GM18498 (cell line): ENCODE measurements at regions not wholly inside any gene's neighbourhood (a gene's known extent, or its start where the extent isn't known, plus 50 kb on each side); places are given as distances from the start of the nearest gene placed in this dataset.

Experiments used
- ATAC-seq: cut with Tn5 transposase; IDR thresholded peaks from one replicate; pipeline ENCODE4 v1.9.1; 2021; ENCODE audit warnings: mild to moderate bottlenecking, moderate library complexity; ENCODE audit not compliant: unreplicated experiment

- no peak for ATAC-seq
These were observed 93.4 kb downstream of the ABHD5 start for GRCh38 chr3:43783987-43784639.

DNA sequence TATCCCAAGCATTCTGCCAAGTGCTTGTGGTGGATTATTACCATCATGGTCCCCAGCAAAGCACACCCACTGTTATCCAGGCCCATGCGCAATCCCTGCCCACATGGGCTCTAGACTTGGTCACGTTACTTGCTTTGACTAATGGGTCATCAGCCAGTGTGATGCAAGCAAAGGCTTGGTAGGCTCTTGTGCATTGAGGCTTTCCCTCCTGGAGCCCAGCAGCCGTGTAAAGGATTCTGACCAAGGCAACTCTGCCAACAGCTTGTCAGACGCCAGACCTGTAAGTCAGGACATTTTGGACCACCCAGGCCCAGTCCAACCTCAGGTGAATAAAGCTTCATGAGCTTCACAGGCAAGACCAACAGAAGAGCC is 93.9 kb downstream of the ABHD5 start:
- ATAC-seq = no peak

GRCh38 chr3:43785551-43785950 is 94.8 kb downstream of the ABHD5 start:
- ATAC-seq = no peak

GRCh38 chr3:43786102-43786501 is 95.4 kb downstream of the ABHD5 start:
- no peak for ATAC-seq

DNA sequence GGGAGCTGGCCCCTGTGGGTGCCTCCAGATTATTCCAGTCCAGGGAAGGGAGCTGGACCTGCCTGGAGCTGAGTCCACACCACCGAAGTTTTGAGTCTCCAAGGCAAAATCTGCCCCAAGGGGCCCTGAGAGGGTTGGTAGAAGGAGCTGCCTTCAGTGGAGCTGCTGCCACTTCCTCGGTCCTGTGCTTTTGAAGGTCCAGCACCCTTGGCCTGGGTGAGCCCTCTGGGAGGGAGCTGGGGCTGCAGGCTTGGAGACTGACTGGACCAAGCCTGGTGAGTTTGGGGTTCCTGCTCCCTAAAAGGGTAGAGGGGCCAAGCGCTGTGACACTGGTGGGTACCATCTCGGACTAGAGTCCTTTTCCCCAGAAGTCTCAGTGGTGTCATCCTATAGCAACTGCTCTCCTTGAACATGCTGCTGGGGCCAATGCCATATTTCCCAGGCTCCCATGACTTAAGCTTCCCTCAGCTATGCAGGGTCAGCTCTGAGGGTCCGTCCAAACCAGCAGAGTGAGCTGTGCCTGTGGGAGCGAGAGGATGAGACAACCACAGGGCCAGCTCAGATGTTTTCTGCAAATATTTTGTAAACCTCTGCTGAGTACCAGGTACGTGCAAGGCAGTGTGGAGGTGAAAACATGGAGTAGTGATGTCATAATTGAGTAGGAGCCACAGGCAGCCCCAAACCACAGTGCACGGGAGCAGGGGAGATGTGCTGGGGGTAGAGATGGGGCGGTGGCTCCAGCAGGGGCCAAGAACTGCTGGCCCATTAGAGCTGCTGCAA is 96.0 kb downstream of the ABHD5 start:
- ATAC-seq = no peak

GRCh38 chr3:43787330-43787729 is 96.6 kb downstream of the ABHD5 start:
- ATAC-seq = no peak

GRCh38 chr3:43789028-43789427 is 98.3 kb downstream of the ABHD5 start:
- no peak for ATAC-seq

- ATAC-seq = no peak
These were observed 99.3 kb downstream of the ABHD5 start for GRCh38 chr3:43790060-43790459.

GRCh38 chr3:43790476-43790875 is 99.7 kb downstream of the ABHD5 start:
- no peak for ATAC-seq

- no peak for ATAC-seq
These were observed 100.5 kb downstream of the ABHD5 start for GRCh38 chr3:43791246-43791645.

DNA sequence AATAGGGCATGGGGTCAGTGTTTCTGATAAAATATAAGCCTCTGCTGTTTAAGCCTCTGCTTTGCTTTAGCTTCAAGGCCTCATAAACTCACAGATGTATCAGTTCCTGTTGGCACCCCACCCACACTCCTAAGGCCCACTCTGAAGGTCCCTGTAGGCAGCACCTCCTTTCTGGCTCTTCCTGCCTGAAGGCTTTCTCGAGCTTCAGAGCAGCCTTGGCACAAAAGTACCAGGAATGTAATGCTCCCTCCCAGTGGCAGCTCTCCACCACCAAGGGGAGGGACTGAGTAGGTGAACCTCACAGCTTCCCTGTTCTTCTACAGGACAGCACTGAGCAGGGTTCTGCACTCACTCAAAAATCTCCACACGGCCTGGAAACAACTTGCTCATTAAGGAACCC is 102.2 kb downstream of the ABHD5 start:
- ATAC-seq = no peak

DNA sequence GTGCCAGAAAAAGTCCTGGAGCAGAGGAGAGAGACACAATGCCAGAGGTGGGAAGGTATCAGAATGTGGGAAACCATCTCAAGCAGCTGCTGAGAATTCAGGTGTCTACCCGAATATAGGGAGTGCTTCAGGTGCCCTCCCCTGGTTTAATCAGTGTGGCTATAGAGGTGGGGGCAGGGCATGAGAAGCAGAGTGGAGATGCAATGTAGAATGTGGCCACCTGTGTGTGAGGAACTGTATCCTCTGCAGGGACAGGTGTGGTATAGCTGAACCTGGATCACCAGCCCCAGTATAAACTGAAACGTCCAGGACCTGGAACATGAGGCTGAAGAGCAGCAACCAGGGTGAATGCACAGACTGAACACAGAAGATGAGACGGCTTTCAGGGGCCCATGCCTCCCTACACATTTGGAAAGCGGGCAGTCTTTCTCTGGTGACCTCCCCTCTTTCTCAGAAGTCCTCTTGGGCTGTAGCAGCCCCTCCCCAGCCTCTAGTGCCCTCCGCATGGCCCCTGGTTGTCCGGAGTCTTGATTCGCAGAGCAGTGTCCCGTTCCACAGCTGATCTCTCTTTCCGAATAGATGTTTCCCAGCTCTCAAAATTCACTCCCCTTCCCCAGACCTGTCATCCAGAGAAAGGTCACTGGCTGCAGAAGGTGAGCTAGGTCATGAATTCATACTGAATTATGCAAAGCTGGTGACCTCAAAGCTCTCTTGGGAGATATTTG is 103.1 kb downstream of the ABHD5 start:
- no peak for ATAC-seq

DNA sequence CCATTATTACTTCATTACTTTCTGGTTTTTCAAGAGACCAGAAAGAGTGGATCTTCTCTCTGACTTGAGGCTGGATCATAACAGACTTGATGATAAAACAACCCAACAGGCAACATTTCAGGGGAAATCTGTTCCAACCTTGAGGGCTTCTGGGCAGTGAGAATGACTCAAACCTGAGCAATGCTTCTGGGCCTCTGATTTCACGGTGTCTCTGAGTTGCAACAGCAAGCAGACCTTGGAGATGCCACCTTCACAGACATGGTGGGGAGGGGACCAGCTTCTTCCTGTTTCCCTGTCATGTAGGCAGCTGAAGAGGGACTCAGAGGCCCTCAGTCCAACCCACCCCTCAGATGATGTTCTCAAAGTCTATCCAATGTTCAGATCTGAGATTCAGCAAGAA is 104.0 kb downstream of the ABHD5 start:
- no peak for ATAC-seq

DNA sequence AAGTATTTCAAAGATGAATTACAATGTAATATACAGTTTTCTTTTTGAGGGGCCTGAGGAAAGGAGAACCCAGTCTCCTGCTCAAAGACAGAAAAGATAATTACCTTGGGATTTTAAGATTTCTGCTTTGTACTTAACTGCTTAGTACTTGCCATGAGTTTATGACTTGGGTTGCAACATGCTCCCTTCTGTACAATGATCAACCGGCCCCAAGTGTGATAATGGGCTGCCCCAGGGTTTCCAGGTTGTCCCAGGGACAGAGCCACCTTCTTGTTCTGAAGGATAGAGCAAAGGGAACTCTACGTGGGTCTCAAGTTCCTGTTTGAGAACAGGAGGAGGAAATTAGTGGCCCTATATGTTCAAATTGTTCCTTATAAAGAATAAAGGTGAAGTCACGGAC is 104.8 kb downstream of the ABHD5 start:
- ATAC-seq = no peak

GRCh38 chr3:43796041-43796596 is 105.4 kb downstream of the ABHD5 start:
- ATAC-seq = no peak

- no peak for ATAC-seq
These were observed 107.1 kb downstream of the ABHD5 start for GRCh38 chr3:43797794-43798193.

DNA sequence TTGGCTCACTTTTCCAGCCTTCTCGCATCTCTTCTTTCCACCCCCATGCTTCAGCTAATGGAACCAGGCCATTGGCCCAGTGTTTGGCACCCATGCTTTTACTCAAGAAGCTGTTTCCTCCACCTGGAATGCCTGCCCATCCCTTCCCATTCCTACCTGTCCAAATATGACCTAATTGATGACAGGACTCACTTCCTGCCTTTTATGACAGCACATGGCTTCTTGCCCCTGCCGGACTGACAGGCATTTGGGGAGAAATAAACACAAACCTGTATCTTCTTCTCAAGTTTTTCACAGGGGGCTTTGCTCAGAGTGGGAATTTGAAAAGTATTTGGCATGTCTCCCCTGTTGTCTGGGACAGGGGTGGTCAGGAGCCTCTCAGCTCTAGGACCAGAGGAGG is 120.1 kb downstream of the ABHD5 start:
- ATAC-seq = no peak

- ATAC-seq = no peak
These were observed 123.7 kb downstream of the ABHD5 start for GRCh38 chr3:43814461-43814860.

DNA sequence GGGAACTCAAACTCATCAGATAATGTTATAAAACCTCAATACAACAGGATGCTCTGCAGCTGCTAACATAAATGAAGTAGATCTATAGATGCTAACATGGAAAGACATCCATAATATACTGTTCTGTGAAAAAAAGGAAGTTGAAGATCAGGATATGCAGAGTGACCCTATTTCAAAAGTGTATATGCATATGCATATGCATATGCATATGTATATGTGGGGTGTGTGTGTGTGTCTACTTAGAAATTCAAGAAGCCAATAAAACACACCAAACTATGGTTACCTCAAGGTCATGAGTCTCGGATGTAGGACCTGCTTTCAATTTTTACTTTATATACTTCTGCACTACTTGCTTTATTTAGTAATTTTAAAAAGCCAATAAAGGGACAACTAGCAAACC is 125.6 kb downstream of the ABHD5 start:
- no peak for ATAC-seq

DNA sequence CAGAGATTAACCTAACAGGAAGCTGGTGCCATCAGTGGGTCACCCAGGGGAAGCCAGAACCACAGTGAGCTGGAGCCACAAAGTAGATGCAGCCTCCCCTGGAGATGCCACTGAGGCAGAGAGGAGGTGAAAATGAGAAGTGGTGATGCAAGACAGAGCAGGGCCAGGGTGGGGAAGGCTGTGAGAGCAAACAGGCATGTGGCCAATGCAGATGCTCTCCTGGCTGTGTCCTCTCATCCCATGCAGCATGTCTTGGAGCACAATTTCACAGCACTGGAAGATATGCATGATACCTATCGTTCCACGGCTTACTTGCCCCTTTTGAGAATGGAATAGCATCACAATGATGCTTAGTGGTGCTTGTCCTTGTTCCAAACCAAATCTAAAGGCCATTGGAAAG is 126.3 kb downstream of the ABHD5 start:
- no peak for ATAC-seq

DNA sequence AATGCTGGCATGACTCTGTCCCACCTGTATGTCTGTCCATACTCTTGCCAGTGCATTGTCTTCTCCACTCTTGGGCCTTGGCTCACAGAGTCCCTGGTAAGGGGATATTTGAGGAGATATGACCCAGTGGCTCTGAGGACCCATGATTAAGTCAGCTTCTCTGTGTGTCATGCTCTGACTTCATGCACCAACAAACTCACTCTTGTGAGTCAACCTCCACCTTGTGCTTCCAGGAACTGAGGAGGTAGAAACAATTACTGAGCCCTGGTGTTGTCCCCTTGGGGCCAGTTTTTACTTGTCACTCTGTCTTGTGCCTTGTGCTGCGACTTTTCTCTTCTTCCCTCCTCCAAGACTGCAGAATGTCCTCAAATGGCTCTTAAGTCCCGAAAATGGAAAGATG is 127.1 kb downstream of the ABHD5 start:
- no peak for ATAC-seq

DNA sequence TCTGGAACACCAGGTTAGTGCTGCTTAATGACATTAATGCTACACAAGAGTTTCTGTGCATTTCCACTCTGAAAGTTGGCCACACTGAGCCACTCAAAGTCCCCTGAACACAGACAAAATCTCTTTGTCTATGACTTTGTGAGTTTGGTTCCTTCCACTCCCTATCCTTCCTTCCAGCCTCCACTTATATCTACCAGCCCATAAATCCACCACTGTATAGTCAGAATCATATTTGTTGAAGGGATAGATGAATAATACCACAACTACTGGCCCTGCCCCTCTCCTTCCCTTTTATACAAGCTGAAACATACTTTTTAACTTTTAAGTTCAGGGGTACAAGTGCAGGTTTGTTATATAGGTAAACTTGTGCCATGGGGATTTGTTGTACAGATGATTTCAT is 127.5 kb downstream of the ABHD5 start:
- ATAC-seq = no peak
